HEK293 (cell line): ENCODE measurements at regions not wholly inside any gene's neighbourhood (a gene's known extent, or its start where the extent isn't known, plus 50 kb on each side); places are given as distances from the start of the nearest gene placed in this dataset.

ENCODE experiments used
- MZF1 ChIP-seq: fragments of 450-650 bp; formaldehyde crosslinking; IDR thresholded peaks from 2 replicates; pipeline ENCODE4 v1.5.1; 2017; ENCODE audit warnings: missing biosample characterization, missing genetic modification characterization, borderline replicate concordance
- TRIM28 ChIP-seq: IDR thresholded peaks from 2 replicates; pipeline ENCODE4 v1.6.1; 2011; ENCODE audit warnings: low read length, control low read depth, borderline replicate concordance
- YY1 ChIP-seq: fragments of 450-650 bp; formaldehyde crosslinking; IDR thresholded peaks from 2 replicates; pipeline ENCODE4 v1.5.1; 2018; ENCODE audit warnings: missing biosample characterization, missing genetic modification characterization
- ZNF292 ChIP-seq: fragments of 450-650 bp; formaldehyde crosslinking; IDR thresholded peaks from 2 replicates; pipeline ENCODE4 v1.5.1; 2016; ENCODE audit warnings: low read depth, missing biosample characterization, missing genetic modification characterization, borderline replicate concordance

- TF ChIP-seq ZNF292 (tag by site-specific recombination) = no peak
- no peak for TF ChIP-seq MZF1
- TF ChIP-seq YY1 (tag by site-specific recombination) = no peak
- TF ChIP-seq TRIM28 = no peak
These were observed 384.1 kb downstream of the CDH19 start for GRCh38 chr18:66219817-66220216.
